A204.1 (cell line): ENCODE measurements at regions not wholly inside any gene's neighbourhood (a gene's known extent, or its start where the extent isn't known, plus 50 kb on each side); places are given as distances from the start of the nearest gene placed in this dataset.
A peak's percentile ranks its signal among the peaks of the same experiment; 100 is the strongest.
"Not testable (repeated sequence)": the region's sequence is repeated elsewhere in the genome, so short reads cannot be mapped to it uniquely, and the experiment has no call there.

Source experiments
- FAIRE-seq: peaks from 2 replicates; lab custom pipeline; 2012; peaks lifted over from hg19 to GRCh38; lab: Jason Lieb, UNC

GRCh38 chr3:102687851-102688555 is 253.2 kb downstream of the ZPLD1 start:
- FAIRE-seq: no peak

GRCh38 chr3:102688556-102688930 is 253.7 kb downstream of the ZPLD1 start:
- no peak for FAIRE-seq

GRCh38 chr3:102691507-102691906 is 256.7 kb downstream of the ZPLD1 start:
- no peak for FAIRE-seq

DNA sequence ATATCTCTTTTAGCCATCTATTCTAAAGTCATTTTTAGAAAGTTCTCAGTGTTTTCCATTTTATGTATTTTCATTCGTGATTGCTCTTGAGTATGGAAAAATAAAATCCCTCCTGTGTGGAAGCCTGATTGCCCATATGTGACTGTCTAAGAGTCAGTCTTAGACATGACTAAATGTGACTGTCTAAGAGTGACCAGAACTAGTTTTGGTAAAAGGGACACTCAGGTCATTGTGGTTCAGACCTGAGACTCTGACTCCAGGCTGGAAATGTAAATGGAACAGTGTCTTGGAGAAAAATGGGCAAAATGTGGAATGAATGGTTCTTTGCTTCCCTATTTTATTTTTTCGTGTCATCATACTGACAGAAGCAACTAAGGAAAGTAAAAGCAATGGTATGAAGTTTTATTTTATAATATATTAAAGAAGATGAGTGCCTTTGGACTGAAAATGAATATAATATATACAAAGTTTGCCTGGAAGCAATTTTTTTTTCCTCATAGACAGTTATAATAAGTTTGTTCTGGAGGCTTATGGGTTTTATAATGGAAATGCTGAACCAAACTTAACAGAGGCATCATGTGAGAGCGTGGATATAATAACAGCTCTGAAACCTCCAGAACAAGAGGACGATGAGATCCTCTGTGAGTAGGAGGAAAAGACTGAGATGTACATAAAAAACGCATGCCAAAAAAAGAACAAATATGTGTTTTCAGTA is 264.4 kb downstream of the ZPLD1 start:
- FAIRE-seq: no peak

- no peak for FAIRE-seq
These were observed 265.0 kb downstream of the ZPLD1 start for GRCh38 chr3:102699819-102700140.

DNA sequence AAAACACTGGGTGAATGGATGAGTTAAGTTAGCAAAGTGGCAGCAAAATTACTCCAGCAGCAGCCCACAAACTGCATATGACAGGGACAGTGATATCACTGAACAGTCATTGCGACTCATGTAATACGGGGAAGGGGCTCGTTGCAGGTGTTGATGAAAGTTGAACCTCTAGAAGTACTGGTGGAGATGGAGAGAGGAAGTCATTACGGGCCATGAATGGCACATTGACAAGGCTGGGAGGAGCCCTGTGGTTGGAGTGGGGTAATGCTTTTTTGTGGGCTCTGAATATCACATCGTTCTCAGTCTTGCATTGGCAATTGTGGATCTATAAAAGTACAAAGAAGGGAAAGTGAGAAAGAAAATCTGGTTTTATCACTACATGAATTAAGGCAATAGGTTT is 278.1 kb downstream of the ZPLD1 start:
- FAIRE-seq: no peak

DNA sequence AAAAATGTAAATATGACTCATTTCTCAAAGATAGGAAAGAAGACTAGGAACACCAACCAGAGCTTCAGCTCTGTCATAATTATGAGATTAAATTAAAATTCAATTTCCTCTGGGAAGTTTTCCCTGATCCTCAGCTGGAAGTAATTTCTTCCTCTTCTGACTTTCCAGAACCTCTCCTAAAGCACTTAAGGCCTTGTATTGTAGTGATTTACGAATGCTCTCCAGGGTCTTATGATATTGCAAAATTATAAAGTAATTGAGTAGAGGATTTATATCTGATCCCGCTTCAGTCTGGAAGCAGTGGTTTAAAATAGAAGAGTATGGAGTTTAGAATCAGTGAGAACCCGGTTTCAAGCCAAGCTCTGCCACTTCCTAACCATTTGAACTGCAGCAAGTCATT is 279.8 kb downstream of the ZPLD1 start:
- no peak for FAIRE-seq

DNA sequence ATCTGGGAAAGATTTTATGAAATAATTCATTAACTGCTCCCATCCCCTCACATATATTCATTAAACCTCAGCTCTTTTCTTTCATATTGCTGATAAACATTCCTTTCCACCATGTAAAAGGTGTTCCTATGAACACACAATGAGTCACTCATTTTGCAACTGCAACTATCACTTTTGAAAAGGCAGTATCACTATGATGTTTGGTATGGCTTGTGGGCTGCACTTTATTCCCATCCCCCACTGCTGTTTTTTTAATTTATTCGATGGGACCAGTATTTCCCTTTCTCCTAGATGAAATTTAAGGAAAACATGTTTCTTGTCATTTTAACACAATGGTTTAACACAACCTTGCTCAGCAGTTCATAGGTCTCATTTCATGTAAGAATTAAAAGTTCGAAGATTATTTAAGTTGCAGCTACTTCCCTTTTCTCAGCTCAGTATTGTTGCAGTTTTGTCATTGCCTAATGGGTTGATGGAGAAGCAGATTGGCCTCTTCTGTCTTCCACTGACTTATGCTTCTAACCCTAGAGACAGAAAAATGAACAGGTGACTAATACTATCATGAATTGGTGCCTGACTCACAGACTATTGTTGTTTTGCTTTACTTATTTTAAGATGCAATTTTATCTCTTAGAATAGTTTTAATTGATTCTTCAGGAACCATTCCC is 280.3 kb downstream of the ZPLD1 start:
- no peak for FAIRE-seq

- no peak for FAIRE-seq
These were observed 283.8 kb downstream of the ZPLD1 start for GRCh38 chr3:102718651-102719050.

- FAIRE-seq: no peak
These were observed 287.5 kb downstream of the ZPLD1 start for GRCh38 chr3:102722317-102722716.

DNA sequence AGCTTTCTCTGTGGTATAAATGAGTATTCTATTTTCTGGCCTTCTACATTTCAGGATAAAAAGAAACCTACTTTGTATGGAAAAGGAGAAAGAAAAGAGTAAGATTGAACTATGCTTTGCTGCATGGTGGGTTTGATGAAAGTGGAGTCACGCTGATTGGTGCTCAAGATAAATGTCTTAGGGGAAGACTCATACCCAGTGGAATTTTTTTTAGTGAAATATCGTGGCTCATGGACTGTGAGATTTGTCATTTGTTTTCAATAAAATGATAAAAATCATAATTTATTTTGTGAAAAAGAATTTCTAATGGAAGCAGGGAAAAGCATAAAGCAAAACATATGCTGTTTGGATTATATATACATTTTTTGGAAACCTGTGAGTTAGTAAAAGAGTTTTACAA is 292.5 kb downstream of the ZPLD1 start:
- FAIRE-seq: no peak

GRCh38 chr3:102732581-102732980 is 297.8 kb downstream of the ZPLD1 start:
- not testable (repeated sequence) for FAIRE-seq

GRCh38 chr3:102733791-102734563 is 299.2 kb downstream of the ZPLD1 start:
- FAIRE-seq: no peak

GRCh38 chr3:102735311-102735710 is 300.5 kb downstream of the ZPLD1 start:
- no peak for FAIRE-seq

DNA sequence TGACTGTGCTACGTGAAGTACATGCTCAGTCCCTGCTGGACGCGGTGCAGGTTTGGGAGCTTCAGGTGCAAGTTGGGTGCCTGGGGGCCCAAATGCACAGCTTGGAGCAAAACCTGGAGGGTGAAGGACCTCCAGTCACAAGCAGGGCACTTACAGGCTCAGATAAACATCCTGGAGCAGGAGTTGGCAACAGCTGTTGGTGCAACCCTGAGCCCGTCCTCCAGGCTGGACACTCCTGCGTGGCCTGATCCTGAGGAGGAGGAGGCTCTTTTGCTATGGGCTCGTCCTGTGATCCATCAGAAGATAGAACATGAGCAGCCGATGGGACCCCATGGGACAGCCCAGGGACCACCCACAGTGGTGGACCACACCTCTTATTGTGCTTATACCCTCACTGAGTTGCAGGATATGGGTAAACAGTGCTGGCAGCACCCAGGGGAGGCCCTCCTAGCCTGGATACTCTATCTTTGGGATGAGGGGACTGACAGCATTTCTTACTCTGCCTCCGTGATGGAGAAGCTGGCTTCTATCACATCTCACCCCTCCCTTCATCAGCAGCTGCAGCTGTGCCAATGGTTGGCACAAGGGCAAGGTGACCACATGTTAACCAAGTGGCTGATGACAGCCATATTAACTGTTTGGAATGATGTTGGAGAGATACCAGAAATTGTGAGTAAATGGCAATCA is 301.6 kb downstream of the ZPLD1 start:
- FAIRE-seq: no peak

DNA sequence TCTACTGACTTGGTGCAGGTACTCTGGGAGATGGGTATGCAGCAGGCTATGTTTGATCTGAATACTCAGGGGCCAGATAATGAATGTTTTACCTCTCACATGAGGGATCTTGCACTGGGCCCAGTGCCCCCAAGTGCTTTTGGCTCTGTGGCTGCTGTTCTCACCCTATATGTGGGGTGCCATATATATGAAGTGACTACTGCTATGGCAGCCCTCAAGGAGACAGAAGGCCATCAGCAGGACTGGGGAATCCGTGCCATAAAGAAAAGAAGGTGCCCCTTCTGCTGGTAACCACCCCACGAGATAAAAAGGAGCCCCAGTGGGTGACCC is 302.1 kb downstream of the ZPLD1 start:
- FAIRE-seq: no peak

DNA sequence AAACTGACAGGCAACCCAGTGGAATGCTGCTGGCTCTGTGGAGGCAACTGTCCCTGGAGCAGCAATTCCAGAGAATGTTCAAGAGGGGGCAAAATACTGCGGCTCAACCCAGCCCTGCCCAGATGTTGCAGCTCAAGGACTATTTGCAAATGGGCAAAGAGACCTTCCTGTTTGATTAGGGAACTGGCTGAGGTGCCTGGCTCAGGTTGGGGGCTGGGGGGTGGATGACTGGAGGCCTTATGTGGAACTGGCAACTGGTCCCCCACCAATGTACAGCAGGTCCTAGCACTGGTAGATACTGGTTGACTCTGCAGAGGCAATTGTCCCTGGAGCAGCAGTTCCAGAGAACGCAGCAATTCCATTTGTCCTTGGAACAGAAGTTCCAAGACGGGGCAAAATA is 302.5 kb downstream of the ZPLD1 start:
- no peak for FAIRE-seq

GRCh38 chr3:102741105-102741504 is 306.3 kb downstream of the ZPLD1 start:
- no peak for FAIRE-seq

GRCh38 chr3:102741694-102742093 is 306.9 kb downstream of the ZPLD1 start:
- no peak for FAIRE-seq

- FAIRE-seq: no peak
These were observed 311.1 kb downstream of the ZPLD1 start for GRCh38 chr3:102745881-102746280.

GRCh38 chr3:102747611-102748010 is 312.8 kb downstream of the ZPLD1 start:
- no peak for FAIRE-seq

DNA sequence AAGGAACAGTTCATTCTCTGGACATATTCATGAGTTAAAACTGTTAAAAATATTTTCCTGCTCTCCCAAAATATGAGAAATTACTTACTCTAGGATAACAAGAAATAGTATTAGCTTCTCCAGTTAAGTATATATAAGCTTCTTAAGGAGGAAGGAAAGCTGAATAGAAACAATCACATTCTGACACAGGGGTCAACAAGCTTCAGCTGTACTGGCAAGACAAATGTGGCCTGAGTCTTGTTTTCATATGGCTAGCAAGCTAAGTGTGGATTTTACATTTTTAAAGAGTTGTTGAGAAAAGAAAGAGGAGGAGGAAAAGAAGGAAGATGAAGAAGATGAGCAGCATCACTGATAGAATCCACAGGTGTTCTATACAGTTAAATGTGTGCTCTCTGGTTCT is 313.8 kb downstream of the ZPLD1 start:
- no peak for FAIRE-seq

GRCh38 chr3:102750322-102750721 is 315.5 kb downstream of the ZPLD1 start:
- FAIRE-seq: peak; percentile 11
